ENCODE measurements at regions not wholly inside any gene's neighbourhood (a gene's known extent, or its start where the extent isn't known, plus 50 kb on each side); places are given as distances from the start of the nearest gene placed in this dataset.

- TF ChIP-seq POLR2A (IDR thresholded peaks at IDR 0.05; ENCODE audit: extremely low read depth, insufficient read length), result no peak
- no peak for TF ChIP-seq CTCF (IDR thresholded peaks at IDR 0.05; ENCODE audit: low read depth, low read length)
- TF ChIP-seq MYC (IDR thresholded peaks at IDR 0.05; ENCODE audit: low read depth, low read length), result no peak
Observed at GRCh38 chr12:53817021-53817389, 65.2 kb upstream of the CISTR start.

All from NB4 (cell line).